GM19099 (cell line): ENCODE measurements at regions not wholly inside any gene's neighbourhood (a gene's known extent, or its start where the extent isn't known, plus 50 kb on each side); places are given as distances from the start of the nearest gene placed in this dataset.

ENCODE experiments used
- POLR2A ChIP-seq: IDR thresholded peaks from 3 replicates; pipeline ENCODE4 v1.6.1; 2011; ENCODE audit warnings: low read depth; ENCODE audit not compliant: insufficient read length; ENCODE audit errors: extremely low read depth

- TF ChIP-seq POLR2A, result no peak
These were observed 194.2 kb upstream of the ASIC2 start for GRCh38 chr17:33487187-33487879.

DNA sequence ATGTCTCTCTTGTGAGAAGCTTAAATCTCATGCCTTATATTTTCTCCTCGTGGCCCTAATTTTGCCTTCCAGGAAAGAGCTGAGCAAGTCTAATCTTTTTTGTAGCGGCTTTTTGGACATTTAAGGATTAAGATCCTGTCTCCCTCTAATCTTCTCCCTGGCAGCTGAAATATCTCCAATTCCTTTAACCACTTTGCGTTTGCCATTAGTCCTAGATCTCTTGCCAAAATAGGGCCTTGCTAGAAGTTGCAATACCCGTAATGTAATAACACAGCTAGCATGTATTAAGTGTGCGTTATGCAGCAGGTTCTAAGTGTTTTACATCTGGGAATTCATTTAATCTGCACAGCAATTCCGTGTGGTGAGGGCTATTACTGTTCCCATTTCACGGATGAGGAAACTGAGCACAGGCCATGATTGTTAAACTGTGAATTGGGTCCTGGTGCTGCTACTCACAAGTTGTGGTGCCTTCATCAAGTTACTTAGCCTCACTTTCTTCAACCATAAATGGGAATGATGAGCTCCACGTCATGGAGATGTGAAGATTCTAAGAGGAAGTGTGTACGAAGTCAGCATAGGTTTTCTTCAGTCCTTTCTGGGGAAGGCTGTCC lies 198.9 kb upstream of the ASIC2 start:
- TF ChIP-seq POLR2A, result no peak

DNA sequence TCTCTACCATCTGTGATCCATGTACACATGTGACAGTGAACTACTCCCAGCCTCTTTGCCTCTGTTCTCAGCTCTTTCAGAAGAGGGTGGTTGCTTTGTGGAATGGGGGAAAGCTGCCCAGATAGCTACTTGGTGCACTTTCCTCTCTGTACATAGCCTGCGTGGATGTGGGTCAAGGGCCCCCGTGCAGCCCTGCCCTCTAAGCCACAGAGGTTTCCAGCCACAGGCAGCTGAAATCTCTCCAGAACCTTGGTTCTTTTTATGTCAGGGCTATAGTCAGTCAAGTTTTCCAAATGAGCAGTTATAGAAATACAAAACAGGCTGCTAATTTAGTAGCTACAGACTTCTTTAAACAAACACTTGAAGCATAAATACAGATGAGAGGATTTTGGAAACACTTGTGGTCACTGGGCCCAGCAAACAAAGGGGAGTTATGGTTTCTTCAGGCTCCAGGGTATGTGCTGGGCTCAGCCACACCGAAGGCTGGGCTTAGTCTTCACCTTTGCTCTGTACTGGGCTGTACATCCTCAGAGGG lies 199.7 kb upstream of the ASIC2 start:
- no peak for TF ChIP-seq POLR2A

DNA sequence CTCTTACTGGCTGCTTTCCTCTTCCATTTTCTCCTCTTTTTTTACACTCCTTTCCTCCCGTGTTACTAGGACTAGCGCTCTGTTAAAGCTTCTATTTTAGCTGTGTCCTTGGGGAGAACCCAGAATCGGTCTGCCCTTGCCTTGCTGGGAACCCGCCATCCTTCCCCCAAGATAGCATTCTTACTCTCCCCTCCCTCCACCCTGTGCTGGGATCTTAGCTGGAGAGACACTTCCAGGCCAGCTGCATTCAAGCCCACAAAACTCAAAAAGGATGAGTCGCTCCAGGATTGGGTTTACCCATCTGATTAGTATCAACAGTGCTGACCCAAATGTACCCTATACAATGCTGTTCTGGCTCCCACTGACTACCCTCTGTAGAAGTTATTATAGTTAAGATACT lies 200.5 kb upstream of the ASIC2 start:
- TF ChIP-seq POLR2A, result no peak

- no peak for TF ChIP-seq POLR2A
These were observed 201.1 kb upstream of the ASIC2 start for GRCh38 chr17:33494151-33494550.

- no peak for TF ChIP-seq POLR2A
These were observed 204.5 kb upstream of the ASIC2 start for GRCh38 chr17:33497623-33498022.

DNA sequence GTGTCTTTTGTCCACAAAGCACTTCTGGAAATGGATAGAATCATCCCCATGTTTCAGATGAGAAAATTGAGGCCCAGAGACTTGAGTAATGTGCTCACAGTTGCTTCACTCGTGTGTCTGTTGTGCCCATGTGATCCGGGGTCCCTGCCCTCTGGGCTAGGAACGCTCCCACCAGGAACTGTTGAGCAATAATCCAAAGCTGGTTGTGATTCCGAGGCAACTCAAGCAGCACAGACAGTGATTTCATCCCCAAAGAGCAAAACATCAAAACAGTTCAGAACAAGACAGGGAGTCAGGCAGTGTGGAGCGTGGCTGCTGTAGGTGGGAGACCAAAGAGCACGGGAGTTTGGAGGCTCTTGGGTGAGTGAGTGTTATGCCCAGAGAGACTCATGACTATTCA lies 205.0 kb upstream of the ASIC2 start:
- no peak for TF ChIP-seq POLR2A

GRCh38 chr17:33499040-33499439 lies 205.9 kb upstream of the ASIC2 start:
- TF ChIP-seq POLR2A, result no peak

GRCh38 chr17:33500151-33500550 lies 207.1 kb upstream of the ASIC2 start:
- no peak for TF ChIP-seq POLR2A

DNA sequence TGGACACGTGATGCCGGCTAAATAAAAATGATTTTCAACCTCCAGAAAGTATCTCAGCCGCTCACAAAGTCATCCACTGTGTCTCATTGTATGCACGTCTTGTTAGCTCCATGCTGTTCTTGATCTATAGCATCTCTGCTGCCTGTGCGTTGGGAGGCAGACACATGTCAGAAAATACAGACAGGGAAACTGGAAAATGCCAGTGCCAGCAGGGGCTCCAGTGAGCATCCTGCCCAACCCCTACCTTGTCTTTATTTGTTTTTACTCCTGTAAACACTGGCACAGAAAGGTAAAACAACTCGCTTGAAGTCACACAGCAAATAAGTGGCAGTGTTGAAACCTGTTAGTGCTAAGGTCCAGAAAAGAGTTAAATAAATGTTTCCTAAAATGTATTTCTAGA lies 208.1 kb upstream of the ASIC2 start:
- no peak for TF ChIP-seq POLR2A

DNA sequence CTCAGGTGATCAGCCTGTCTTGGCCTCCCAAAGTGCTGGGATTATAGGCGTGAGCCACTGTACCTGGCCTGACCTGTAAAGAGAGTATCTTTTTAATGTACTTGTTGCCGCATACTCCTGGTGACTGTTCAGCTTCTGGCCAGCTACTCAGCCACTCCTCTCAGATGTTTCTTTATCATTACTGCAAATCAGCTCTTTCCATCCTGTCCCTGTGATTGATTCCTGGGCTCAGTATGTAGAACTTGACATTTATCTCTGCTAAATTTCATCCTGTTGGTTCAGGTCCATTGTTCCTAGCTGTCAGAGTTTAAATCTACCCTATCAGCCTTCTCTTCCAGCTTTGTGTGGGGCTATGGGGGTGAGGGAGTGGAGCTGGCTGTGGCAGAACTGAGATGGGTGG lies 211.5 kb upstream of the ASIC2 start:
- TF ChIP-seq POLR2A, result no peak

DNA sequence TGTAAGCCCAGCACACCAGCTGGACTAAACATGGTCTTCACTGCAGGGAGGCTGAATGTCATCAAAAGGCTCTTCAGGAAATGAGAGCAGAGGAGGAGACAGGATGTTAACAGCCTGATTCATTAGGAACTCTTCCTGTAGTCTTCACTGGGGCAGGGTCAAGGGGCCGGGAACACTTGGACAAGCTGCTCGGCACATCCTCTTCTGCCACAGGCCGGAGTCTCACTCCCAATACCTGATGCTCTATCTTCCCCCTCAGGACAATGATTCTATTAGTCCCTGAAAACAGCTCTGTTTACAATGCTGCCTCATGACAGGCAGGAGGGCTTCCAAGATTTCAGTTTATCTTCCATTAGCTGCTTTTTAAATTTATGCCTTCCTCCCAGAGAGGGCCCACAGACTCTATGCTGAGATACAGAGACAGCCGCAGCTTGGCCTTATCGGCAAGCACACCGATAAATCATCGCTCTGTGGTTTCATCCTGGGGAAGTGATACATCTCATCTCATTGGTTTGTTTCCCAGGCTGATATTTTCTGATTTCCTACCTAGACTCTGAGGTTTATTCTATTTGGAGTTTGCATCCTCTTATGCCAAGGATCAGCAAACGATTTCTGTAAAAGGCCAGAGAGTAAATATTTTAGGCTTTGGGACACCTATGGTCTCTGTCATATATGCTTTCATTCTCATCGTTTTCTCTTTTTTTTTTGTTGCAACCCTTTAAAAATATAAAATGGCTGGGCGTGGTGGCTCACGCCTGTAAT lies 214.0 kb upstream of the ASIC2 start:
- no peak for TF ChIP-seq POLR2A

DNA sequence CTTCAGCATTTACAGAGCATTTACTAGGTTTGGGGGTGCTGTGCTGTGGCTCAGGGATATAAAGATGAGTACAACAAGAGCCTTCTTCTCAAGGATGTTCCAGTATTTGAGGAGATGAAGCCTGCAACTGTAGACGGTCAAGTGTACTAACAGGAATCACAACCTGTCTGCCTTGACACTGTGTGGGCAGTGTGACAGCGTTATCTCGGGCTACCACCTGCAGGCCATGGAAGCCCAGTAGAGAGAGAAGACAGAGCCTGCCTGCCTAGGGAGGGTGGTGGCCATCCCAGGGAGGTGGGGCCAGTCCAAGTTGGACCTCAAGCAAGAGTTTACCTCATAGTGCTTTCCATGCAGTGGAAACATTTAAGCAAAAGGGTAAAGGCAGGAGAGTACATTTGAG lies 215.1 kb upstream of the ASIC2 start:
- TF ChIP-seq POLR2A, result no peak

- TF ChIP-seq POLR2A, result no peak
These were observed 216.2 kb upstream of the ASIC2 start for GRCh38 chr17:33509331-33509730.

- no peak for TF ChIP-seq POLR2A
These were observed 218.6 kb upstream of the ASIC2 start for GRCh38 chr17:33511670-33512069.

DNA sequence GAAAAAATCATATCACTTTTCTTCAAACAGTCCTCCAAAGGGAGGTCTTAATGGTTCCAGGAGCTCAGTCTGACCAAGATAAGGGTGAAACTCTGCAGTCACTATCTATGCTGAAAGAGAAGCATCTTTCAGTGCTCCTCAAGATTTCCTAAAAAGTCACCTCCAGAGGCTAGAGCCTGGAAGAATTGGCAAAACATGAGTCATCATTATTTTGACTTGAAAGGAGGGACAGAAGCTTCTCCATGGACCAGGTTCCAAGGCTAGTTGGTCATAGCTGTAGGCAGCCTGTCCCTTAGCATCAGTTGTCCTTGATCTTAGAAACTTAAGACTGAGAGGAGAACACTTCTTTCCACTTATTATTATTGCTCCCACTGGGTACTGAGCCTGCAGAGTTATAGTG lies 219.0 kb upstream of the ASIC2 start:
- no peak for TF ChIP-seq POLR2A
